IMR-90 (cell line): ENCODE measurements at regions not wholly inside any gene's neighbourhood (a gene's known extent, or its start where the extent isn't known, plus 50 kb on each side); places are given as distances from the start of the nearest gene placed in this dataset.

Experiments used
- ATAC-seq: fragments of 200-7000 bp; cut with Tn5 transposase; 2 replicates; pipeline ENCODE4 v1.9.1; 2020; ENCODE audit warnings: low read depth, mild to moderate bottlenecking, moderate library complexity
- BruUV-seq: library from RNA; stranded (reverse); fragments of 400-500 nt; replicated peaks from 2 replicates; lab custom pipeline; 2021; lab: Mats Ljungman, UMichigan
- CTCF ChIA-PET: fragments of 300-600 bp; formaldehyde crosslinking; extraction: SDS; loops from one replicate; lab custom pipeline; 2021; ENCODE audit warnings: antibody characterized with exemption; lab: Yijun Ruan, JAX
- POLR2A ChIA-PET: fragments of 300-600 bp; sonication (Branson Sonifier 250); formaldehyde crosslinking; loops from one replicate; lab custom pipeline; 2022; ENCODE audit warnings: antibody characterized with exemption; ENCODE audit not compliant: unreplicated experiment; lab: Charles Lee
- DNase-seq: peaks from one replicate; pipeline ENCODE4 v3.0.0; 2013
- H2AFZ ChIP-seq: replicated peaks from 2 replicates; pipeline ENCODE3; 2013; ENCODE audit warnings: low read length, mild to moderate bottlenecking; ENCODE audit not compliant: poor library complexity
- H2AK5ac ChIP-seq: 2 replicates; pipeline ENCODE4 v1.6.1; 2013; ENCODE audit warnings: low read depth, low read length, inconsistent platforms
- H2AK9ac ChIP-seq: replicated peaks from 2 replicates; pipeline ENCODE3; 2013; ENCODE audit warnings: mild to moderate bottlenecking, low read depth, low read length, moderate library complexity; ENCODE audit not compliant: poor library complexity
- H2BK120ac ChIP-seq: 2 replicates; pipeline ENCODE4 v1.6.1; 2013; ENCODE audit warnings: low read depth, low read length, inconsistent platforms
- H2BK15ac ChIP-seq: 3 replicates; pipeline ENCODE4 v1.6.1; 2013; ENCODE audit warnings: low read depth, low read length, inconsistent platforms
- H2BK20ac ChIP-seq: 2 replicates; pipeline ENCODE4 v1.6.1; 2013; ENCODE audit warnings: low read depth, mild to moderate bottlenecking, inconsistent platforms, low read length, moderate library complexity
- H2BK5ac ChIP-seq: 2 replicates; pipeline ENCODE4 v1.6.1; 2013; ENCODE audit warnings: mild to moderate bottlenecking, low read depth, low read length, inconsistent platforms; ENCODE audit not compliant: poor library complexity, severe bottlenecking
- H3K14ac ChIP-seq: replicated peaks from 2 replicates; pipeline ENCODE4 v1.6.1; 2013; ENCODE audit warnings: low read depth, low read length, inconsistent platforms
- H3K18ac ChIP-seq: 2 replicates; pipeline ENCODE4 v1.6.1; 2013; ENCODE audit warnings: low read depth, low read length, control low read depth
- H3K23ac ChIP-seq: 2 replicates; pipeline ENCODE4 v1.6.1; 2013; ENCODE audit warnings: low read depth, low read length, inconsistent platforms
- H3K27ac ChIP-seq: 2 replicates; pipeline ENCODE4 v1.5.1; 2013; ENCODE audit warnings: mild to moderate bottlenecking, control low read depth, low read length; ENCODE audit not compliant: insufficient read depth
- H3K27me3 ChIP-seq: 2 replicates; pipeline ENCODE4 v1.6.1; 2013; ENCODE audit warnings: low read length; ENCODE audit not compliant: control insufficient read depth, insufficient read depth
- H3K36me3 ChIP-seq: 2 replicates; pipeline ENCODE4 v1.6.1; 2013; ENCODE audit warnings: low read length, mixed read lengths; ENCODE audit not compliant: control insufficient read depth, insufficient read depth
- H3K4ac ChIP-seq: 2 replicates; pipeline ENCODE4 v1.6.1; 2013; ENCODE audit warnings: low read depth, low read length, inconsistent platforms
- H3K4me1 ChIP-seq: 2 replicates; pipeline ENCODE4 v1.6.1; 2013; ENCODE audit warnings: low read length, mixed read lengths; ENCODE audit not compliant: control insufficient read depth, insufficient read depth
- H3K4me2 ChIP-seq: 2 replicates; pipeline ENCODE4 v1.6.1; 2013; ENCODE audit warnings: low read depth, mild to moderate bottlenecking, control low read depth, low read length, moderate library complexity
- H3K4me3 ChIP-seq: 2 replicates; pipeline ENCODE4 v1.5.1; 2013; ENCODE audit warnings: low read depth, mild to moderate bottlenecking, control low read depth, low read length, moderate library complexity; ENCODE audit not compliant: insufficient read depth
- H3K56ac ChIP-seq: 2 replicates; pipeline ENCODE4 v1.6.1; 2013; ENCODE audit warnings: low read length, inconsistent platforms; ENCODE audit not compliant: insufficient read depth; ENCODE audit errors: extremely low read depth
- H3K79me1 ChIP-seq, 2 experiments: 2 replicates each; pipeline ENCODE4 v1.6.1; 2013; ENCODE audit warnings: low read length in 2 of 2, inconsistent platforms in 1 of 2, low read depth in 1 of 2
- H3K9ac ChIP-seq: 2 replicates; pipeline ENCODE4 v1.6.1; 2013; ENCODE audit warnings: low read depth, low read length, control low read depth
- H3K9me1 ChIP-seq: 2 replicates; pipeline ENCODE4 v1.6.1; 2013; ENCODE audit warnings: low read length, inconsistent platforms; ENCODE audit not compliant: insufficient read depth
- H3K9me3 ChIP-seq: 2 replicates; pipeline ENCODE4 v1.6.1; 2013; ENCODE audit warnings: low read length; ENCODE audit not compliant: control insufficient read depth, insufficient read depth
- H4K20me1 ChIP-seq: 2 replicates; pipeline ENCODE4 v1.6.1; 2013; ENCODE audit warnings: low read length, inconsistent platforms; ENCODE audit not compliant: insufficient read depth
- H4K5ac ChIP-seq: 2 replicates; pipeline ENCODE4 v1.6.1; 2013; ENCODE audit warnings: mild to moderate bottlenecking, low read depth, low read length, control low read depth
- H4K8ac ChIP-seq, 2 experiments: 2 replicates each; pipeline ENCODE4 v1.6.1; 2013; ENCODE audit warnings: low read depth in 2 of 2, low read length in 2 of 2, control low read depth in 1 of 2, inconsistent platforms in 1 of 2
- H4K91ac ChIP-seq: 2 replicates; pipeline ENCODE4 v1.6.1; 2013; ENCODE audit warnings: low read depth, low read length, inconsistent platforms; ENCODE audit not compliant: insufficient read depth
- CEBPB ChIP-seq: IDR thresholded peaks from 2 replicates; pipeline ENCODE4 v1.6.1; 2012; ENCODE audit warnings: low read depth, low read length, improper control_type of control experiment
- ELK1 ChIP-seq: fragments of 150-350 bp; IDR thresholded peaks from 2 replicates; pipeline ENCODE4 v1.6.1; 2016; ENCODE audit warnings: low read depth, mild to moderate bottlenecking, low read length, moderate library complexity, borderline replicate concordance
- FOS ChIP-seq: fragments of 150-350 bp; IDR thresholded peaks from 2 replicates; pipeline ENCODE4 v1.6.1; 2016; ENCODE audit warnings: low read depth, low read length
- MAFK ChIP-seq: IDR thresholded peaks from 2 replicates; pipeline ENCODE4 v1.6.1; 2012; ENCODE audit warnings: low read depth, low read length, improper control_type of control experiment
- RCOR1 ChIP-seq: IDR thresholded peaks from 2 replicates; pipeline ENCODE4 v1.6.1; 2012; ENCODE audit warnings: mild to moderate bottlenecking, low read length, improper control_type of control experiment; ENCODE audit not compliant: insufficient replicate concordance
- SMC3 ChIP-seq: fragments of 150-350 bp; IDR thresholded peaks from 2 replicates; pipeline ENCODE4 v1.6.1; 2016; ENCODE audit warnings: low read depth, mild to moderate bottlenecking, antibody characterized with exemption, low read length, moderate library complexity
- USF2 ChIP-seq: fragments of 150-350 bp; IDR thresholded peaks from 2 replicates; pipeline ENCODE4 v1.6.1; 2017; ENCODE audit warnings: mild to moderate bottlenecking, antibody characterized with exemption, low read length, low read depth
- WGBS, 2 experiments: methylation state at CpG; one replicate each; pipeline versions ENCODE4 v1.1.5 to v1.1.7; 2013; ENCODE audit warnings: missing lambda C conversion rate in 2 of 2; ENCODE audit not compliant: insufficient read length in 1 of 2; ENCODE audit errors: extremely low coverage in 2 of 2; 5-methylcytosine and 5-hydroxymethylcytosine counted together
- dilution Hi-C: fragments of 300-500 bp; cut with HindIII; formaldehyde crosslinking; loops from one replicate; pipeline ENCODE4 v1.14.3; 2018; ENCODE audit warnings: low sequenced_read_pairs; ENCODE audit not compliant: unreplicated experiment
- in situ Hi-C: fragments of 300-500 bp; cut with MboI; formaldehyde crosslinking; loops from 3 replicates; pipeline ENCODE4 v1.14.3; 2019; ENCODE audit warnings: low sequenced_read_pairs, inconsistent platforms, mixed read lengths
- intact Hi-C: fragments of 100-400 bp; cut with micrococcal nuclease; formaldehyde crosslinking; loops from 2 replicates; pipeline ENCODE4 v1.10.0; 2022
- TF ChIP-seq, protein P1 (sequence below): conservative IDR thresholded peaks from 2 replicates; pipeline ENCODE4 v1.5.1; 2012; ENCODE audit warnings: mild to moderate bottlenecking, low read depth, low read length, improper control_type of control experiment

GRCh38 chr15:38627689-38628277 lies 63.2 kb upstream of the RASGRP1 start:
- Histone ChIP-seq H3K4ac (no peak overlapping the region), H2AK9ac (no peak overlapping the region), H3K79me1 (no peaks in the 10 kb centered on the region), H3K23ac (no peak overlapping the region), H3K9me3 (no peaks in the 10 kb centered on the region), H4K8ac (no peak overlapping the region), H3K27ac (no peak overlapping the region), H3K4me3 (no peak overlapping the region), H3K36me3 (no peaks in the 10 kb centered on the region), H3K9me1 (no peaks in the 10 kb centered on the region), H2BK120ac (no peak overlapping the region), H4K20me1 (no peaks in the 10 kb centered on the region), H2AFZ (no peak overlapping the region), H3K18ac (no peak overlapping the region), H4K91ac (no peak overlapping the region), H4K5ac (no peak overlapping the region), H3K14ac (no peak overlapping the region), H2BK5ac (no peak overlapping the region), H2BK15ac (no peak overlapping the region), H3K4me1 (no peaks in the 10 kb centered on the region), H3K4me2 (no peak overlapping the region), H3K56ac (no peak overlapping the region), H2AK5ac (no peak overlapping the region), H2BK20ac (no peak overlapping the region), H3K9ac (no peak overlapping the region), H3K27me3 (peaks cover 57% of the 10 kb centered on the region)
- no peak for TF ChIP-seq FOS
- no peak for TF ChIP-seq ELK1
- TF ChIP-seq MAFK = no peak
- TF ChIP-seq CEBPB = no peak
- TF ChIP-seq, protein P1, sequence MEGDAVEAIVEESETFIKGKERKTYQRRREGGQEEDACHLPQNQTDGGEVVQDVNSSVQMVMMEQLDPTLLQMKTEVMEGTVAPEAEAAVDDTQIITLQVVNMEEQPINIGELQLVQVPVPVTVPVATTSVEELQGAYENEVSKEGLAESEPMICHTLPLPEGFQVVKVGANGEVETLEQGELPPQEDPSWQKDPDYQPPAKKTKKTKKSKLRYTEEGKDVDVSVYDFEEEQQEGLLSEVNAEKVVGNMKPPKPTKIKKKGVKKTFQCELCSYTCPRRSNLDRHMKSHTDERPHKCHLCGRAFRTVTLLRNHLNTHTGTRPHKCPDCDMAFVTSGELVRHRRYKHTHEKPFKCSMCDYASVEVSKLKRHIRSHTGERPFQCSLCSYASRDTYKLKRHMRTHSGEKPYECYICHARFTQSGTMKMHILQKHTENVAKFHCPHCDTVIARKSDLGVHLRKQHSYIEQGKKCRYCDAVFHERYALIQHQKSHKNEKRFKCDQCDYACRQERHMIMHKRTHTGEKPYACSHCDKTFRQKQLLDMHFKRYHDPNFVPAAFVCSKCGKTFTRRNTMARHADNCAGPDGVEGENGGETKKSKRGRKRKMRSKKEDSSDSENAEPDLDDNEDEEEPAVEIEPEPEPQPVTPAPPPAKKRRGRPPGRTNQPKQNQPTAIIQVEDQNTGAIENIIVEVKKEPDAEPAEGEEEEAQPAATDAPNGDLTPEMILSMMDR = no peak
- TF ChIP-seq RCOR1 = no peak
- TF ChIP-seq SMC3 = no peak
- no peak for TF ChIP-seq USF2
- 68% methylated on average over 3 of the region's 12 CpGs; no CpG with 5 or more reads in 1 of the 2 experiments for WGBS, 2 experiments
- no peak for DNase-seq
- in situ Hi-C loops = no loop called here
- ChIA-PET CTCF (no interaction called here), POLR2A (no interaction called here)
- no peak for ATAC-seq
- dilution Hi-C loops = no loop called here
- no TSS peak for BruUV-seq
- intact Hi-C loops = no loop called here
